ENCODE measurements at regions not wholly inside any gene's neighbourhood (a gene's known extent, or its start where the extent isn't known, plus 50 kb on each side); places are given as distances from the start of the nearest gene placed in this dataset.

DNA sequence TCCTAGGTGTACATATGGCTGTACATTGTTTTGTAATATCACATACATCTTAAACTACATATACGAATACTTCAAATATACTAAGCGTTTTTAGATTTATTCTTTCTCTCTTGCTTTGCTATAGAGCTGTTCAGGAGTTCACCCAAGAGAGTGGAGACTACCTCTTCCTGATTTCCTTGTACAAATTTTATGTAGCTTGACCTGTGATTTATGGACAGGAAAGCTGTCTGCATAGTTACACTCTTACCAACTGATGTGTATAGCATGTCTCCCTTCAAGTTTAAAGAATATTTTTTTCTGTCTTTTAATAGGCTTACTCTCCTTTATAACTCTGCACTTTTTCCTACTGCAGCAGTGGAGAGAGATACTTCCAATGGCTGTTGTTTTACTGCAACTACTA is 428.7 kb downstream of the NDFIP2 start:
- ATAC-seq (no peak), DNase-seq (no peak)
- intact Hi-C loops (cut with DNase I) = no loop called here
- Histone ChIP-seq H3K4me1 (peaks cover 0 to 3% (median under 1%) of the 10 kb centered on the region in 12 donors), H3K36me3 (no peaks in the 10 kb centered on the region), H3K9me3 (no peaks in the 10 kb centered on the region), H3K27me3 (no peaks in the 10 kb centered on the region), H3K4me3 (no peak overlapping the region), H3K27ac (no peak overlapping the region)
- TF ChIP-seq, protein P1, sequence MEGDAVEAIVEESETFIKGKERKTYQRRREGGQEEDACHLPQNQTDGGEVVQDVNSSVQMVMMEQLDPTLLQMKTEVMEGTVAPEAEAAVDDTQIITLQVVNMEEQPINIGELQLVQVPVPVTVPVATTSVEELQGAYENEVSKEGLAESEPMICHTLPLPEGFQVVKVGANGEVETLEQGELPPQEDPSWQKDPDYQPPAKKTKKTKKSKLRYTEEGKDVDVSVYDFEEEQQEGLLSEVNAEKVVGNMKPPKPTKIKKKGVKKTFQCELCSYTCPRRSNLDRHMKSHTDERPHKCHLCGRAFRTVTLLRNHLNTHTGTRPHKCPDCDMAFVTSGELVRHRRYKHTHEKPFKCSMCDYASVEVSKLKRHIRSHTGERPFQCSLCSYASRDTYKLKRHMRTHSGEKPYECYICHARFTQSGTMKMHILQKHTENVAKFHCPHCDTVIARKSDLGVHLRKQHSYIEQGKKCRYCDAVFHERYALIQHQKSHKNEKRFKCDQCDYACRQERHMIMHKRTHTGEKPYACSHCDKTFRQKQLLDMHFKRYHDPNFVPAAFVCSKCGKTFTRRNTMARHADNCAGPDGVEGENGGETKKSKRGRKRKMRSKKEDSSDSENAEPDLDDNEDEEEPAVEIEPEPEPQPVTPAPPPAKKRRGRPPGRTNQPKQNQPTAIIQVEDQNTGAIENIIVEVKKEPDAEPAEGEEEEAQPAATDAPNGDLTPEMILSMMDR (IDR thresholded peaks at IDR 0.05) = no peak
- no peak for TF ChIP-seq POLR2A (IDR thresholded peaks at IDR 0.05)
- whole genome bisulfite sequencing, 4 donors = 92 to 94% (median 93%) methylated on average over 2 of the region's 2 CpGs

DNA sequence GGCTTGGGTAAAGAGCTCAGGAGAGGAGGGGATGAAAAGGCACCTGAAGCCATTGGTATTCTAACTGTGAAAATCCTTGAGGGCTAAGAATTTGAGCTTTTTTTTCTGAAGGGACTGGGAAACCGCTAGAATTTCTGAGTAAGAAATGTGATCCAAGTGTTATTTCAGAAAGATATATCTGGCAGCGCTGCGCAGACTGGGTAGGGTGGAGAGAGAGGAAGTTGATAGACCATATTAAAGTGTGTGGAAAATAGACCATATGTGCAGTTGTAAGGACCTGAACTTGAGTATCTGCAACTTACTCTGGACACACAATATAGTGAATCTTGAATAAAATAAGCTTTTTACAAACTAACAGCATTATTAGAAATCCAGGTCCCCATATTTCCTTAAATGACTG is 427.4 kb downstream of the NDFIP2 start:
- no peaks in the 10 kb centered on the region for H3K27me3 ChIP-seq

DNA sequence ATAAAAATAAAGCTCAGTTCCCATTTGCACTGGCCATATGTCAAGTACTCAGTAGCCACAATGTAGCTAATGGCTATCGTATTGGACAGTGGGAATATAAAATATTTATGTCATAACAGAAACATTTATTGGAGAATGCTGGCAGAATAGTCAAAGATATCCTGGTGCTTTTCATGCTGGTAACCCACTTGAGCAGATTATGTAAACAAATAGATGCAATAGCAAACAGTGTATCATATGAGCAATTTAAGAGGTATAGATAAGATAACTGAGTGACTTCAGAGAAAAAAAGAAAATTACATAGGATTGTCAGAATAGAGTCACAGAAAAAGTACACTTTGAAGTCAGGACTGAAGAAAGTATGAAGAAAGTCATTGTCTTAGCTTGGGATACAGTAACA is 426.6 kb downstream of the NDFIP2 start:
- Histone ChIP-seq H3K27me3 (no peaks in the 10 kb centered on the region), H3K4me3 (no peak overlapping the region), H3K36me3 (no peaks in the 10 kb centered on the region), H3K27ac (no peak overlapping the region), H3K9me3 (no peaks in the 10 kb centered on the region), H3K4me1 (peaks cover 0 to 3% (median 0%) of the 10 kb centered on the region in 12 donors)
- WGBS, 4 donors = 91 to 98% (median 97%) methylated on average over 1 of the region's 1 CpG
- DNase-seq (no peak), ATAC-seq (no peak)
- intact Hi-C loops (cut with DNase I) = no loop called here
- TF ChIP-seq, protein P1 (IDR thresholded peaks at IDR 0.05) = no peak
- no peak for TF ChIP-seq POLR2A (IDR thresholded peaks at IDR 0.05)

More for the DNA sequence above, 427.4 kb downstream of the NDFIP2 start:
- Histone ChIP-seq H3K9me3 (no peaks in the 10 kb centered on the region), H3K36me3 (no peaks in the 10 kb centered on the region), H3K27ac (no peak overlapping the region), H3K4me1 (peaks cover 0 to 3% (median 0%) of the 10 kb centered on the region in 12 donors), H3K4me3 (no peak overlapping the region)
- WGBS, 4 donors = 74 to 78% (median 75%) methylated on average over 3 of the region's 3 CpGs
- ATAC-seq (no peak), DNase-seq (no peak)
- intact Hi-C loops (cut with DNase I) = no loop called here
- TF ChIP-seq, protein P1 (IDR thresholded peaks at IDR 0.05) = no peak
- TF ChIP-seq POLR2A (IDR thresholded peaks at IDR 0.05) = no peak

DNA sequence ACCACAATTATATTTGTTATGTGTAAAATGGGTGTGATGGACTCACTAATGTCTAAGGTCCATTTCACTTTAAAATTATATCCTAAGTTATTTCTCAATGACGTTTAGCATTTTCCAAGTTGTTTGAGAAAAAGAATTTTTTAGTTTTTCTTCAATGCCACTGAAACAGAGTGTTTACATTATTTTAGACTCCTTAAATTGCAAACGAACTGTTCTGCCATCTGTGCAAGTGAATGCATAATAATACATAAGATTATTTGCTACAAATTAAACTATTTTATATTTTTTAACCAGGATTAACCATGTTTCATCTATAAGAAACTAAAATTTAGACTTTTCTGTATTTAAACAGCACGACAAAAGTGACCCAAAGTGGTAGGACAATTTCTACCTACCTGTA is 425.4 kb downstream of the NDFIP2 start:
- WGBS, 4 donors = 80 to 86% (median 82%) methylated on average over 3 of the region's 3 CpGs
- Histone ChIP-seq H3K4me1 (peaks cover 0 to 3% (median 0%) of the 10 kb centered on the region in 12 donors), H3K27ac (no peak overlapping the region), H3K27me3 (no peaks in the 10 kb centered on the region), H3K9me3 (no peaks in the 10 kb centered on the region), H3K4me3 (no peak overlapping the region), H3K36me3 (no peaks in the 10 kb centered on the region)
- DNase-seq (no peak), ATAC-seq (no peak)
- intact Hi-C loops (cut with DNase I) = no loop called here
- TF ChIP-seq, protein P1 (IDR thresholded peaks at IDR 0.05) = no peak
- TF ChIP-seq POLR2A (IDR thresholded peaks at IDR 0.05) = no peak

All from heart left ventricle (tissue), 16 donors.